GM19452 (cell line): ENCODE measurements at regions not wholly inside any gene's neighbourhood (a gene's known extent, or its start where the extent isn't known, plus 50 kb on each side); places are given as distances from the start of the nearest gene placed in this dataset.

Experiments
- ATAC-seq: cut with Tn5 transposase; IDR thresholded peaks from one replicate; pipeline ENCODE4 v1.9.1; 2021; ENCODE audit not compliant: unreplicated experiment

DNA sequence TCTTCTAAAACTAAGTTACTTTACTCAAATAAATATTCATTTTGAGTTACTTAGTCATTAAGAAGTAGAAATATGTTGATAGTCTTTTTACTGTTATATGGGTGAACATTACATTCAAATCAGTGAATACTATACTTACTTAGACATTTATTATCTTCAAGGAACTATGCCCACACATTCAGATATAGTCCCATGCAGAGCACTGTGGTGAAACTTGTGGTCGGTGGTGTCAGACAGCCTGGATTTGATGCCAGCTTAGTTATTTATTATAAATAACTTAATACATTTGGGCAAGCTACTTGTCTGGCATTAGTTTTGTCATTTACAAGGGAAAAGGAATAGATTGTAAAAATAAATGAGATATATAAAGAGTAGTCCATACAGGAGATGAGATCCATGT, 149.5 kb downstream of the RAP2B start:
- ATAC-seq: no peak

DNA sequence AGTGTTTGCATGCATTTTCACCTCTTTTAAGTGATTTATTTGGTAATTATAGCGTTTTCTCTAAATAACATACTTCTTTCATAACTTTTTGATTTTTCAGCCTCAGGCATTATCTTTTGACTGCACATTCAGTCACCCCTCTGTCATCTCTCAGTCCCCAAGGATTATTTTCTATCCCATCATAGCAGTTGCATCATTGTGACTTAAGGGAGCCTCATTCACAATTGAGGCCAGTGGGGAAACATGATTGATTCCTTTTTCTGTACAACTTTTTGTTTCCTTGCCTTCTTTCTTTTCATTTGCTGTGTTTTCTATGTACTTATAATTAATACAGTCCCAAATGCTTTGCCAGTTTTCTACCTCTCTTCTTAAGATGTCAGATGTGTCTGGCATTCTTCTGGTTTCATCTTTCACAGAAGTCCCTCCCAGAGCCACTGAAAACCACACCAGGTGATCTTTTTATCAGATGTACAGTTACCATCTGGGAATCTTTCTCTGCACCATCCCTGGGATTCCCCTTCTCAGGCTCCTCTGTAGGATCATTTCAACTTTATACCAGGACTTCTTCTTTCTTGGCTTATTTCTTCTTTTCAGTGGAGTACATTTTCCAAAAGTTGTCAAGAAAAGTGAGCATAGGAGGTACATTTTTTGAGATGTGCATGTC, 151.4 kb downstream of the RAP2B start:
- ATAC-seq: no peak

DNA sequence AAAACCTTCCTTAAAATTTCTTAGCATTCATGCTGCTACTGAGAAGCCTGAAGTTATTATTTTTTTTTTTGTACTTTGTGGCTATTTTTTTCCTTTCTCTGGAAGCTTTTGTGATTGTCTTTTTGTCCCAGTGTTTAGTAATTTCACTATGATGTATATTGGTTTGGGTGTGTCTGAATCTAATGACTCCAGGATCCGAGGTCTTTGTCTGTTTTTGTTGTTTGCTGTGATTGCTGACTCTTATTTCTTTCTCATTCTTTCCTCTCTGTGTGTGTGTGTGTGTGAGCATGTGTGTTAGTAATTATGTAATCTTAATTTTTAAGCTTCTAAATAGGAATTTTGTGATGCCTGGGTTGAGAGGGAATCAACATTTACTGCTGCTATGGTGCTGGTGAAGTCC, 152.0 kb downstream of the RAP2B start:
- no peak for ATAC-seq

DNA sequence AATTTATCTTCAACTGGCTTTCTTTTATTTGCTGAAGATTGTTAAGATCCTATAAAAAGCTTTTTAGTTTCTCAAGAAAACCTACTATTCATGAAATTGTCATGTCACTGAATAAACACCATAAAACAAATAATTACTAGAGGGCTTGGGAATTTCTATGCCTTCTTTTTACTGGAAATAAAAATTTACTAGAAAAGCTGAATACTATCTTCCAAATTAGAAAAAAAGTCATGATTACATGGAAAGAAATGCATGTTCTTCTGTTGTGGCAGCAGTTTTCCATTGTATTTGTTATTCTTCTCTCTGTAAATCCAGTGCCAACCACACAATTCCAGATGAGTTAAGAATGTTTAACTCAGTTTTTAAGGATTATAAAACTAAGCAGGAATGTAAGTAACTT, 153.8 kb downstream of the RAP2B start:
- no peak for ATAC-seq

DNA sequence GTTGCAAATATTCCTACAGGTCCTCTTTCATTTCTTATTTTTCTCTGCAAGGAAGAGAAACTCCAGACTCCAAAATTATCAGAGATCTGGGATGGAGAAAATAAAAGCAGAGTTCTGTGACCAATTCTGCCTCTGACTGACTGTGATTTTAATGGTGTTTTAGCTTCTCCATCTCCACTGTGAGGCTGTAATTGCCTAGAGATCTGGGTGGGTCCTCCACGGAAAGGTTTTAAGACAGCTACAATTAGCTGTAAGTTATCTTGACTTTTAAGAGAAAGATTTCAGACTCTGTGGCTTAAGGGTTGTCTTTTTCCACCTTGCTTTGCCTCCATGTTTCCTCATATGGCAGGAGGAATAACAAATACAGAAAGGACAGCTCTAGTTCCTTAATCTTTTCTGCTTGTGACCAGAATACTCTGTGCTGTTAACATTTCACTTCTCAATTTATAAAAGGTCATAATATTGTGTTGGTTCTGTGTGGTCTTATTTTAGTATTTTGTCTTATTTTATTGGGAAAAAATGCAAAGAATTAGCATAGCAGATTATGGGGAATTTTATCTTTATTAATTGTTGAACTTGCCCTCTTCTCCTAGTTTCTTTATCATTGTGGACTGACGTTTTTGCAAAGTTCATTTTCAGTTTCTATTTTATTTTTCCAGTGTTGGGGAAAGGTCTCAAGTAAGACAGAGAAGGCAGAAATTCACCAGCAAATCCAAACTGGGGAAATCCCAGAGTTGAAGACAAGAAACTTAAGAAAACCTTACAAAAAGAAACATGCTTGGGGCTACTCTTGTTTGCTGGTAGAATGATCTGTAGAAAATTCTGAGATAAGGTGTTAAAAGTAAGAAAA, 157.9 kb downstream of the RAP2B start:
- ATAC-seq: no peak

DNA sequence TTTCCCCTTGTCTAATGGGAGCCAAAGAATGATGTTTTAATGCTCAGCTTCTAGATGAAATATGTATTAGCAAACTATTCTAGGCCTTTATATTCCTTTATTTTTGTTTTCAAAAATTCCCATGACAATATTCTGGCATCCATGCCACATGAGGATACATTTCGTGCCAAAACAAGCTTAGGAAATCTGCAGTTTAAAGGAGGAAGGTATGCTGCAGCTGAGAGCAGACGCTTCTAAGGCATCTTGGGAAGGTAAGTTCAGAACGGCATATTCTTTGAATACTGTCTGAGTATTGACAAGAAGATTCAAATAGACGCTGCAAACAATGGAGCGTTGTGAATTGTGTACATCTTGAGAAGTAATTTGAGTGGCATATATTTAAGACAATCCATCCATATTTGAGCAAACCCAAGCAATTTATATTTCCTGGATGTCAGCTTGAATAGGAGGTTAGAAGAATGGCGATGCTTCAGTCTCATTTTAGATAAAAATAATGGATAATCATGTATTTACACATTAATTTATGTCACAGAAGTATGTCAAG, 158.6 kb downstream of the RAP2B start:
- no peak for ATAC-seq

DNA sequence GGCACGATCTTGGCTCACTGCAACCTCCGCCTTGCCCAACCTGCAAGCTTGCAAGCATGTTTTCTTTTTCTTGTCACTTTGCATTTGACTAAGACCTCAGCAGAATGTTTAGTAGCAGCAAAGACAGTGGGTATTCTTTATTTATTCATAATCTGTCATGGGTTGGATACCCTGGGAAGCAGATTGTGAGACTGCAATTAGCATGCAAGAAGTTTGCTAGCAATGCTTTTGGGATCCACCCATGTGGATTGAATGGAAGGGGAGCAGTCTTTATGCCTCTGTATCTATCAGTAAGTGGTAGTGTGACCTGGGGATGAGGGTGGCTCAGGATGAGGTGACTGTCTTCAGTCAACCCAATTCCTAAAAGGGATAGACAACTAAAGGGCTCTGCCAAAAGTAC, 166.7 kb downstream of the RAP2B start:
- no peak for ATAC-seq

DNA sequence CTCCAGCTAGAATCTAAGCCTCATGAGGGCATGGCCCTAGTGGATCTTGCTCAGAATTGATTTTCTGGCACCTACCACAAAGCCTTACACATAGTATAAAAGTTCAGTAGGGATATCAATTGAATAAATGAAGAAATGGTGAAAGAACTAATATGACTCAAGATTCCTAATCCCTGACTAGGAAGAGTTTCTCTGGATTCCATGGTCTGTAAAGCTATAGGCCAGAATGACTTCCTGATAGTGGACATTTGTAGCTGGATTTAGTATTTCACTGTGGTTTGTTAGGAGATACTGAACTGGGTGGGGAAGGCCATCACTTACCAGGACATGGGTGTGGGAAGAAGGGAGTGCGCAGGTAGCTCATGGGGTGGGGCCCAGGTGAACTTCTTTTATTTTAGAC, 168.9 kb downstream of the RAP2B start:
- ATAC-seq: no peak

DNA sequence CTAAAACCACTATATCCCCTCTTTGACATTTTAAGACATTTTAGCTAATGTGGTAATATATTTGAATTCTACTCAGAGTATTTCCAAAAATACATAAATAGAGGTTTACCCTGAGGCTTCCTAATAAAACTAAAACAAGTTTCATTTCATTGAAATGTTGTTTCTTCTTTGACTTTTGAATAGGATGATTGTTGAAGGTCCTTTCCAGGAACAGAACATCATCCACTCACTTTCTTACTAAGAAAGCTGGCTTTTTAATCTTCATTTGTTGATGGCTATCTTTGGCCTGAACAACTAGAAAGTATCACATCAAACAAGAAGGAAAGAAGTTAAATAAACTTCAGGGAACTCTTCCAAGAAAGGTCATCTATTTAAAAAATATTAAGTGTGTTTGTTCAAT, 169.7 kb downstream of the RAP2B start:
- ATAC-seq: no peak

DNA sequence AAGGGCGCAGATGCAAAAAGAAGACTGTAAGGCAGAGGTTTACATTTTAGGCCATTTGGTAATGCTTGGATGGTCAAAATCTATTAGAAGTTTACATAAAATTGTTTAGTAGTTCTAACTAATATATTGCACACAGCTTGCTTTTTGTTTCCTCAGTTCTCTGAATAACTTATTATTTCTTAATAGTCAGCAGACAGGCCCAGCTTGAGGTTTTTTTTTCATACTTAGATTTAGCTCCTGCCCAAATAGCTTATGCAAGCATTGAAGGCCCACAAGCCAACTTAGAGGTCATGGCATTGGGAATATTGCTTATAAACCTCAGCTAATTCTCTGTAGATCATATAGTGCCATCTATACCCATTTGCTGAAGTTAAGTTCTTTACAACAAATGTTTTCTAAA, 172.5 kb downstream of the RAP2B start:
- no peak for ATAC-seq

DNA sequence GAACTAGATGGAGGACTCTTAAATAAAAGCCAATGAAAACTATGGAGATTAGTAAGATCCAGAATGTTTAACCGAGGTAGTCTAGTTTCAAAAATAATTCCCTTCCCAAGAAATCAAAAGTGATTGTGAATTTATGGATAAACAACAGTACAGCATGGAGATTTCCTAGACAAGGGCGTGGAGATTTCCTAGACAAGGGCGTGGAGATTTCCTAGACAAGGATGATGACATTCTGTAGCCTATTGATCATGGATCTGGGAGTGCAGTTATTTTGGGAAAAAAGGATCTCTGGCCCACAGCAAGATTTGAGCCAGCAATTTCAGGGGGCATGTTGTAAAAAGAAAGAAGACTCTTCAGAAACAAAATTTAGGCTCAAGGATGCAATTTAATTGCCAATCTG, 175.3 kb downstream of the RAP2B start:
- no peak for ATAC-seq

DNA sequence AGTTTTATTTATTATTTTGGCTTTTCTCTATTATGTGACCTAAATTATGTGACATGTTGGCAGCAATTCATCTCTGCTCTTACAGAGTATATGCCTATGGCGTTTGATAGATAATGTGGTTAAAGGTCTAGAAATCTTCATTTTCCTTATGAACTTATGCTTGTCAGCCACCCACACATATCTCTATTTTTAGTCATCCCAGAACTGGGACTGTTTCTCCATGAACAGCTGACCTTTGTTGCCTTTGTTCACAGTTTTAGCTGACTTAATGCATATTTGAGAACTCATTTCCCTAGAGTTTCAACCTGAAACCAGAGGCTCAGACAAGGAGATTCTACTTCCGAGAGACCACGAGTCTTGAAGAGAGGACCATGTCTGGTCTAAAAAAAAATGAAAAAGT, 176.5 kb downstream of the RAP2B start:
- ATAC-seq: no peak

DNA sequence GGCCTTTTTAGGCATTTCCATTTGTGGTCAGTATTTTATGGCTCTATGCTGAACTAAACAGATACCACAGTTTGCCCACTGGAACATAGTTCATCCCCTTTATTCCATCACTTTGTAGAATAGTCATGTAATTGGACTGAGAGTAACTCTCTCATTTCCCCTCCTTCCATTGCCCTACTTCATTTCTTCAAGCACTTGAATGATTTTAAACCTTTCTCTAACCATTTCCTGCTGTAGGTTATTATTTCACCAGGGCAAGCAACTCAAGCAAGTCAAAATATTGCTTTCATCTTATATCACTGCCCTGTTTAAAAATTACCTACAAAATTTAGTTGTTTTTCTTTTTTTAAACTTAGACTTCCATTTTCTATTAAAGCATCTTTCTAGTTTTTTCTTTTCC, 177.0 kb downstream of the RAP2B start:
- no peak for ATAC-seq

DNA sequence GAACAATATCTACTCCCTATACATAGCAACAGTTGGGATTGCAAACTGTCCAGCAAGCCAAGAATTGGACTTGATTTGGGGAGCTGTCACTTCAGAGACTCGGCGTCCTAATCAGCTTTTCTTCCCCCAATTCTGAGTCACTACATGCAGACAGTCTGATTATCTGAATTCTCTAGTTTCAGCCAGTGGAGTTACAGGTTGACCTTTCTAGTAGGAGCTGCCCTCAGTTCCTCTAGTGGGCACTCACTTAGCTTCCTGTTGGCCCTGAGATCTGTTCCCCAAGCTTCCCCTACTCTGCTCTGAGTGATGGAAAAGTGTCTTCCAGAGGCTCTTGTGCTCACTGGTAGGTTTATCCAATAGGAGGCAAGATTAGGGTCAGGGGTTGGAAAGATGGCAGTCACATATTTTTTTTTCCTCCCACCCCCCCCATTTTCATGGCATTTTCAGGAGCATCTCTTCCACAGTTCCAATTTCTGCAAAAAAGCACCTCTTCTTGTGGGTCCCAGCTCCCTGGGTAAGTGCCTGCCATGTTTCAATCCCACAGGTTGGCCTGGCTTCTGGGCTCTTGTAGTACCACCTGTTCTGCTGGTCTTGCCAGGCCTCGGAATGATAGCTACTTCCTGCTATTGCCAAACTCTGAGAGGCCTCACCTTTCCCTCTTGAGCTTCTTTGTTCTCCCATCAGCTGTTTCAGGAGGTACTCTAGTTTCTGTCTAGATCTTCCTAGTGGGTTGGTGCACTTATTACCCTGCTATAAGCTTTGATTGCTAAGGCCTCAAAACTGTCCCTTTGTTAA, 182.2 kb downstream of the RAP2B start:
- no peak for ATAC-seq

DNA sequence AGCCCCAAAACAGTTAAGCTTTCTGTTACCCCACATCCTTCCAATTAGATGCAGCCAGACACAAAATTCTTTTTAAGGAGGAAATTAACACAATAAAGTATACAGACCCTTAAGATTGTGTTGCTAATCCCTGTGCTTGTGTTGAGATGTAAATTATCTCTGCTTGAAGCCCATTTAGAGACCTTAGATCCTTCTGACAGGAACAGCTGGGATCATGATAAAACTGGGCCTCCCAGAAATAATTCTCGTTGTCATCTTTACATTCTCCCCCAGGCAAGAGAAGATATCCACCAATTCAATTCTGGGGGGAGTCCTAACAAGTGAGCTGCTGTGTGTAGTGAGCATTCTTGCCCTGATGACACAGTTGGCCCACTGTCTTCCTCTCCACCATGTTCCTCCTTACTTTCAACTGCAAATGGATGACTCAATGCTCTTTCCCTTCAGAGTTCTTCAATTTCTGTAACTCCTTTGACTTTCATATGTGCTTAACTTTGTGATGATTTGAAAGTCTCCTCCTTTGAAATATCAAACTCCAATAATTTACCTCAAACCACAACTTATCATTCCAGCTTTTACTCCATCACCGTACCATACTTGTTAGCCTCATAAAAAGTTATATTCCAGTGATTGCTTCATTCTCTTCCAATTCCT, 186.6 kb downstream of the RAP2B start:
- ATAC-seq: no peak

DNA sequence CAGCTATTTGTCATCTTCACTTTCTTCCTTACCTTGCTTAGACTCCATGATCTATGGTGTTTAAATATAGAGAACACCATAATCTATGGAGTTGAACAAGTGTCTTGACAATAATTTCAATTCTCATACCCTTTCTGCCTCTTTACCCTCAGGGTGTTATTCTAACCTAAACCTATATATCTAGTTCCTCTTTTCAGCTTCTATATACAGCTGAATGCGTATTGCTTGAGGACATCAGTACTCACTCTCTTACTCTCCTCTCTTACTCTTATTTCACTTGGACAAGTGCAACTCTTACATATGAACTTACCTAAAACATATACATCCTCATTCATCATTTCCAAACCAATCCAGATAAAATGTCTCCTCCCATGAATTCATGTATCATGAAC, 187.1 kb downstream of the RAP2B start:
- ATAC-seq: peak; percentile 66

DNA sequence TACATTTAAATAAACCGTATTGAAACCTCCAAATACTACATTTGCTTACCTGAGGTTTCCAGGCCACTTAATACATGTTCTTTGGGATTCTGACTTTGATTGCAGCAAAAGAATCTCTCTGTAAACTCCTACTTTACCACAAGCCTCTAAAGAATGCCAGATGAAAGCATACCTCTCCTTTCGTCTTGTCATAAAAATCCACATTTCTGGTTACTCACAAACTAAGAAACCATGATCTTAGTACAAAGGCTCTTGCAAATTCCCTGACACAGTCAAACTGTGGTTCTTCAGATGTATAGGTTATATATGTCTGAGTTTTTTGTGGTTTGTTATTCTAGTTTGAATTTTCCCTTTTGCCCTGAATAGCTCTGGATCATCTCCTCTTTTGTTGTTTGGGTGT, 188.4 kb downstream of the RAP2B start:
- no peak for ATAC-seq

DNA sequence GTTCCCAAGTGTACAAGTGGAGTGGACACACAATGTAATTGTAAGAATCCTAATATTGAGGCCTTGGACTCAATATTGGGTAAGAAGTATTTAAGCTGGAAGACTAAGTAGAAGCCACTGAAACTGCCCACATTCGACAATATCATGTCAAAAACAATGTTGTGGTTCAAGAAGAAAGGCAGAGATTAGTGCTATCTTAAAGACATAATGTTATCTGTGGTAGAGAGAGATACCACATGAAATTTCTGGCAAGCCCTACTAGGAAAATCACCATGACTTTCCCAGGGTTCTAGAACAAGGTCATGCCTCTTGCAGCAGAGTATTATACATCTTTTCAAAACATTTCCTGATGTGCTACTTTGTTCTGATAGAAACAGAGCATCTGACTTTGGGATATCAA, 192.6 kb downstream of the RAP2B start:
- ATAC-seq: no peak

DNA sequence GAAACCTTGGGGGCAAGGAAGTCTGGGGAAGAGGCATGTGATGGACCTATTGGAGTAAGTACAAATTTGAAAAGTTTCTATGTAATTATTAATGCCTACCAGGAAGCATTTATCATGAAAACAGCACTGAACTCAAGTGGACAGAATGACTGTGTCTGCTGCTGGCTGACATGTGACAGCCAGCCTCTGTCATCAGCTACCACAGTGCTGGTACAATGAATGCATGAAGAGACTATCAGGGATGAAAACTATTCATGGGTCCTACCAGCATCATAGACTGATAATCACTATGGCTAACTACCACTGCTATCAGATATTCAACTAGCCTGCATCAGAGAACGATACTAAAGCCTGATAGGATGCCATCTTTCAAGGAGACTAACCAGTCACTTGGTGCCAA, 193.5 kb downstream of the RAP2B start:
- ATAC-seq: no peak

DNA sequence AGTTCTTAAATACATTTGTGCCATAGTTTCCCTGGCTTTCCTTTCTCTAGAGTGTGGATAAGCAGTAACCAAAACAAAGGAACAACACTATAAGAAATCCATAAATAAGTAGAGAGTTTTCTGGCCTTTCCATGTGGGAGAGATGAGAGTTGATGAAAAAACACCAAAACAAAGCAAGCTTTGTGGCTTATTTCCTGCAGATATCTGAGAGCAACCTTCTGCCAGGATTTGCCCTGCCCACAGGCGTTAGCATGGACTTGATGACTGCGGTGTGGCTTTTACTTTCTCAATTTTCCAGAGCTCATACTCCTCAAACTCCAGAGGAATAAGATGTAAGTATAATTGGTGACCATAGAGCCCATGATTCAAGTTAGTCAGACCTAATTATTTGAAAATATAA, 194.9 kb downstream of the RAP2B start:
- no peak for ATAC-seq

DNA sequence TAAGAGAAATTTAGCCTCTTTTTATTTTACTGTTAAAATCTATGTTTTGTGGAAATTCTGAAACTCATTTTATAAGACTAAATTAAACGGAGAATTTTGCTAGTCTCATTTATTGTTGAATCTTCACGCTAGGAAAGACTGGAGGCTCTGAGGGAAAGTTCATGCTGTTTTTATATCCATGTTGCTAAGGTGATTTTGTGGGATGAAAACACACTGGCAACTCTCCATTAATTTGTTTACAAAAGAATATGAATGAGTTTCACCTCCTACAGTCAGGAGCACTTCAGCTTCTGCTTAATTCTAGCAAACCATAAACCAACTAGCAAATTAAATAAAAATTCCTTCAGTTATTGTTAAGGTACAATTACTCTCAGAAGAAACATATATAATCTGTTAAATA, 195.4 kb downstream of the RAP2B start:
- ATAC-seq: no peak
